IMR-90 (cell line): ENCODE measurements at regions not wholly inside any gene's neighbourhood (a gene's known extent, or its start where the extent isn't known, plus 50 kb on each side); places are given as distances from the start of the nearest gene placed in this dataset.

ENCODE experiments used
- ATAC-seq: fragments of 200-7000 bp; cut with Tn5 transposase; 2 replicates; pipeline ENCODE4 v1.9.1; 2020; ENCODE audit warnings: low read depth, mild to moderate bottlenecking, moderate library complexity
- BruUV-seq: library from RNA; stranded (reverse); fragments of 400-500 nt; replicated peaks from 2 replicates; lab custom pipeline; 2021; lab: Mats Ljungman, UMichigan
- CTCF ChIA-PET: fragments of 300-600 bp; formaldehyde crosslinking; extraction: SDS; loops from one replicate; lab custom pipeline; 2021; ENCODE audit warnings: antibody characterized with exemption; lab: Yijun Ruan, JAX
- POLR2A ChIA-PET: fragments of 300-600 bp; sonication (Branson Sonifier 250); formaldehyde crosslinking; loops from one replicate; lab custom pipeline; 2022; ENCODE audit warnings: antibody characterized with exemption; ENCODE audit not compliant: unreplicated experiment; lab: Charles Lee
- DNase-seq: peaks from one replicate; pipeline ENCODE4 v3.0.0; 2013
- H2AFZ ChIP-seq: replicated peaks from 2 replicates; pipeline ENCODE3; 2013; ENCODE audit warnings: low read length, mild to moderate bottlenecking; ENCODE audit not compliant: poor library complexity
- H2AK5ac ChIP-seq: 2 replicates; pipeline ENCODE4 v1.6.1; 2013; ENCODE audit warnings: low read depth, low read length, inconsistent platforms
- H2AK9ac ChIP-seq: replicated peaks from 2 replicates; pipeline ENCODE3; 2013; ENCODE audit warnings: mild to moderate bottlenecking, low read depth, low read length, moderate library complexity; ENCODE audit not compliant: poor library complexity
- H2BK120ac ChIP-seq: 2 replicates; pipeline ENCODE4 v1.6.1; 2013; ENCODE audit warnings: low read depth, low read length, inconsistent platforms
- H2BK15ac ChIP-seq: 3 replicates; pipeline ENCODE4 v1.6.1; 2013; ENCODE audit warnings: low read depth, low read length, inconsistent platforms
- H2BK20ac ChIP-seq: 2 replicates; pipeline ENCODE4 v1.6.1; 2013; ENCODE audit warnings: low read depth, mild to moderate bottlenecking, inconsistent platforms, low read length, moderate library complexity
- H2BK5ac ChIP-seq: 2 replicates; pipeline ENCODE4 v1.6.1; 2013; ENCODE audit warnings: mild to moderate bottlenecking, low read depth, low read length, inconsistent platforms; ENCODE audit not compliant: poor library complexity, severe bottlenecking
- H3K14ac ChIP-seq: replicated peaks from 2 replicates; pipeline ENCODE4 v1.6.1; 2013; ENCODE audit warnings: low read depth, low read length, inconsistent platforms
- H3K18ac ChIP-seq: 2 replicates; pipeline ENCODE4 v1.6.1; 2013; ENCODE audit warnings: low read depth, low read length, control low read depth
- H3K23ac ChIP-seq: 2 replicates; pipeline ENCODE4 v1.6.1; 2013; ENCODE audit warnings: low read depth, low read length, inconsistent platforms
- H3K27ac ChIP-seq: 2 replicates; pipeline ENCODE4 v1.5.1; 2013; ENCODE audit warnings: mild to moderate bottlenecking, control low read depth, low read length; ENCODE audit not compliant: insufficient read depth
- H3K27me3 ChIP-seq: 2 replicates; pipeline ENCODE4 v1.6.1; 2013; ENCODE audit warnings: low read length; ENCODE audit not compliant: control insufficient read depth, insufficient read depth
- H3K36me3 ChIP-seq: 2 replicates; pipeline ENCODE4 v1.6.1; 2013; ENCODE audit warnings: low read length, mixed read lengths; ENCODE audit not compliant: control insufficient read depth, insufficient read depth
- H3K4ac ChIP-seq: 2 replicates; pipeline ENCODE4 v1.6.1; 2013; ENCODE audit warnings: low read depth, low read length, inconsistent platforms
- H3K4me1 ChIP-seq: 2 replicates; pipeline ENCODE4 v1.6.1; 2013; ENCODE audit warnings: low read length, mixed read lengths; ENCODE audit not compliant: control insufficient read depth, insufficient read depth
- H3K4me2 ChIP-seq: 2 replicates; pipeline ENCODE4 v1.6.1; 2013; ENCODE audit warnings: low read depth, mild to moderate bottlenecking, control low read depth, low read length, moderate library complexity
- H3K4me3 ChIP-seq: 2 replicates; pipeline ENCODE4 v1.5.1; 2013; ENCODE audit warnings: low read depth, mild to moderate bottlenecking, control low read depth, low read length, moderate library complexity; ENCODE audit not compliant: insufficient read depth
- H3K56ac ChIP-seq: 2 replicates; pipeline ENCODE4 v1.6.1; 2013; ENCODE audit warnings: low read length, inconsistent platforms; ENCODE audit not compliant: insufficient read depth; ENCODE audit errors: extremely low read depth
- H3K79me1 ChIP-seq, 2 experiments: 2 replicates each; pipeline ENCODE4 v1.6.1; 2013; ENCODE audit warnings: low read length in 2 of 2, inconsistent platforms in 1 of 2, low read depth in 1 of 2
- H3K9ac ChIP-seq: 2 replicates; pipeline ENCODE4 v1.6.1; 2013; ENCODE audit warnings: low read depth, low read length, control low read depth
- H3K9me1 ChIP-seq: 2 replicates; pipeline ENCODE4 v1.6.1; 2013; ENCODE audit warnings: low read length, inconsistent platforms; ENCODE audit not compliant: insufficient read depth
- H3K9me3 ChIP-seq: 2 replicates; pipeline ENCODE4 v1.6.1; 2013; ENCODE audit warnings: low read length; ENCODE audit not compliant: control insufficient read depth, insufficient read depth
- H4K20me1 ChIP-seq: 2 replicates; pipeline ENCODE4 v1.6.1; 2013; ENCODE audit warnings: low read length, inconsistent platforms; ENCODE audit not compliant: insufficient read depth
- H4K5ac ChIP-seq: 2 replicates; pipeline ENCODE4 v1.6.1; 2013; ENCODE audit warnings: mild to moderate bottlenecking, low read depth, low read length, control low read depth
- H4K8ac ChIP-seq, 2 experiments: 2 replicates each; pipeline ENCODE4 v1.6.1; 2013; ENCODE audit warnings: low read depth in 2 of 2, low read length in 2 of 2, control low read depth in 1 of 2, inconsistent platforms in 1 of 2
- H4K91ac ChIP-seq: 2 replicates; pipeline ENCODE4 v1.6.1; 2013; ENCODE audit warnings: low read depth, low read length, inconsistent platforms; ENCODE audit not compliant: insufficient read depth
- WGBS, 2 experiments: methylation state at CpG; one replicate each; pipeline versions ENCODE4 v1.1.5 to v1.1.7; 2013; ENCODE audit warnings: missing lambda C conversion rate in 2 of 2; ENCODE audit not compliant: insufficient read length in 1 of 2; ENCODE audit errors: extremely low coverage in 2 of 2; 5-methylcytosine and 5-hydroxymethylcytosine counted together
- dilution Hi-C: fragments of 300-500 bp; cut with HindIII; formaldehyde crosslinking; loops from one replicate; pipeline ENCODE4 v1.14.3; 2018; ENCODE audit warnings: low sequenced_read_pairs; ENCODE audit not compliant: unreplicated experiment
- in situ Hi-C: fragments of 300-500 bp; cut with MboI; formaldehyde crosslinking; loops from 3 replicates; pipeline ENCODE4 v1.14.3; 2019; ENCODE audit warnings: low sequenced_read_pairs, inconsistent platforms, mixed read lengths
- intact Hi-C: fragments of 100-400 bp; cut with micrococcal nuclease; formaldehyde crosslinking; loops from 2 replicates; pipeline ENCODE4 v1.10.0; 2022
- TF ChIP-seq, protein P1 (sequence below): fragments of 150-350 bp; IDR thresholded peaks from 2 replicates; pipeline ENCODE4 v1.6.1; 2017; ENCODE audit warnings: mild to moderate bottlenecking, antibody characterized with exemption, low read length, low read depth

DNA sequence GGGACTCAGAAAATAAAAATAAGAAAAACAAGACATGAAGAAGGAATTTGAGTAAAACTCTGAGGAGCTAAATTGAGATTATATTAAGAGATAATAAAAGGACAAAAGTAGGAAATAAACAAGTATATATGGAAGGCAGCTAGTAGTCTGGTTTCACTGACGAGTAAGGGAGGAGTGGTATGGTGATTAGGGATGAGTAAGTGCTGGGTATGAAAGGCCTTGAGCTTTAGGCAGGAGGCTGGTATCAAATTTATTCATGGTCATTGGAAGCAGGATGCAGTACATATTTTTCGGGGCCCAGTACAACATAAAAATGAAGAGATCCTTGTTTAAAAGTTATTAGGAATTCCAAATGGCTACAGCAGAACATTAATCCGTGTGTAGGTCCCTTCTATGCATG lies 789.7 kb upstream of the PRMT6 start:
- peaks cover 8% of the 10 kb centered on the region for H3K9me3 ChIP-seq
- DNase-seq (no peak), ATAC-seq (no peak)
- TF ChIP-seq, protein P1, sequence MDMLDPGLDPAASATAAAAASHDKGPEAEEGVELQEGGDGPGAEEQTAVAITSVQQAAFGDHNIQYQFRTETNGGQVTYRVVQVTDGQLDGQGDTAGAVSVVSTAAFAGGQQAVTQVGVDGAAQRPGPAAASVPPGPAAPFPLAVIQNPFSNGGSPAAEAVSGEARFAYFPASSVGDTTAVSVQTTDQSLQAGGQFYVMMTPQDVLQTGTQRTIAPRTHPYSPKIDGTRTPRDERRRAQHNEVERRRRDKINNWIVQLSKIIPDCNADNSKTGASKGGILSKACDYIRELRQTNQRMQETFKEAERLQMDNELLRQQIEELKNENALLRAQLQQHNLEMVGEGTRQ: no peak
- no peak overlapping the region for H2BK15ac ChIP-seq
- no peak overlapping the region for H3K4ac ChIP-seq
- no peak overlapping the region for H2BK20ac ChIP-seq
- no peak overlapping the region for H4K8ac ChIP-seq
- no peak overlapping the region for H3K4me2 ChIP-seq
- H2AK9ac ChIP-seq: no peak overlapping the region
- H2BK5ac ChIP-seq: no peak overlapping the region
- H3K56ac ChIP-seq: no peak overlapping the region
- BruUV-seq: no TSS peak
- 40% methylated on average over 1 of the region's 3 CpGs; no CpG with 5 or more reads in 1 of the 2 experiments for WGBS, 2 experiments
- no peaks in the 10 kb centered on the region for H3K27me3 ChIP-seq
- no peak overlapping the region for H3K27ac ChIP-seq
- H3K79me1 ChIP-seq: no peaks in the 10 kb centered on the region
- no peaks in the 10 kb centered on the region for H3K36me3 ChIP-seq
- H2AK5ac ChIP-seq: no peak overlapping the region
- no peak overlapping the region for H3K23ac ChIP-seq
- intact Hi-C loops: no loop called here
- H3K14ac ChIP-seq: no peak overlapping the region
- no peaks in the 10 kb centered on the region for H3K4me1 ChIP-seq
- no peak overlapping the region for H3K18ac ChIP-seq
- H3K9ac ChIP-seq: no peak overlapping the region
- H3K9me1 ChIP-seq: no peaks in the 10 kb centered on the region
- CTCF ChIA-PET: no interaction called here
- no peak overlapping the region for H4K5ac ChIP-seq
- H4K91ac ChIP-seq: no peak overlapping the region
- H4K20me1 ChIP-seq: no peaks in the 10 kb centered on the region
- in situ Hi-C loops: no loop called here
- POLR2A ChIA-PET: no interaction called here
- no peak overlapping the region for H2AFZ ChIP-seq
- dilution Hi-C loops: no loop called here
- no peak overlapping the region for H2BK120ac ChIP-seq
- H3K4me3 ChIP-seq: no peak overlapping the region
